DND-41 (cell line): ENCODE measurements at regions not wholly inside any gene's neighbourhood (a gene's known extent, or its start where the extent isn't known, plus 50 kb on each side); places are given as distances from the start of the nearest gene placed in this dataset.

Experiments used
- ATAC-seq: fragments of 200-7000 bp; cut with Tn5 transposase; 3 replicates; pipeline ENCODE4 v1.9.1; 2021; ENCODE audit warnings: low read depth; ENCODE audit not compliant: insufficient read depth
- DNase-seq: peaks from one replicate; pipeline ENCODE4 v3.0.0-alpha.2; 2020
- H2AFZ ChIP-seq: 2 replicates; pipeline ENCODE4 v1.6.0; 2012; ENCODE audit warnings: low read depth, low read length
- H3K27ac ChIP-seq: 2 replicates; pipeline ENCODE4 v1.5.1; 2012; ENCODE audit warnings: low read length, inconsistent platforms
- H3K27me3 ChIP-seq: fragments of 200-600 bp; sonication (generic); 2 replicates; pipeline ENCODE4 v1.6.0; 2012; ENCODE audit warnings: low read length, mild to moderate bottlenecking, inconsistent platforms; ENCODE audit not compliant: insufficient read depth, poor library complexity
- H3K36me3 ChIP-seq: 2 replicates; pipeline ENCODE4 v1.5.1; 2012; ENCODE audit warnings: low read length, inconsistent platforms; ENCODE audit not compliant: insufficient read depth
- H3K4me1 ChIP-seq: 2 replicates; pipeline ENCODE4 v1.5.1; 2012; ENCODE audit warnings: mild to moderate bottlenecking, low read length; ENCODE audit not compliant: insufficient read depth
- H3K4me2 ChIP-seq: 2 replicates; pipeline ENCODE4 v1.6.0; 2012; ENCODE audit warnings: mild to moderate bottlenecking, moderate library complexity, low read length, inconsistent platforms; ENCODE audit not compliant: insufficient read depth
- H3K4me3 ChIP-seq, 2 experiments: fragments of 200-600 bp in 1 of 2; shearing (Covaris generic) in 1 of 2; 2 replicates each; pipeline ENCODE4 v1.5.1; 2012 to 2016; ENCODE audit warnings: inconsistent platforms in 2 of 2, low read length in 2 of 2, mild to moderate bottlenecking in 2 of 2, low read depth in 1 of 2, moderate library complexity in 1 of 2
- H3K79me2 ChIP-seq: 2 replicates; pipeline ENCODE4 v1.6.0; 2012; ENCODE audit warnings: low read length, inconsistent platforms; ENCODE audit not compliant: insufficient read depth
- H3K9ac ChIP-seq: 2 replicates; pipeline ENCODE4 v1.6.0; 2012; ENCODE audit warnings: low read depth, mild to moderate bottlenecking, inconsistent platforms, low read length, moderate library complexity
- H3K9me3 ChIP-seq: 2 replicates; pipeline ENCODE4 v1.5.1; 2012; ENCODE audit warnings: low read length, moderate library complexity, mild to moderate bottlenecking, inconsistent platforms; ENCODE audit not compliant: insufficient read depth, severe bottlenecking
- H4K20me1 ChIP-seq: 2 replicates; pipeline ENCODE4 v1.6.0; 2012; ENCODE audit warnings: low read length; ENCODE audit not compliant: insufficient read depth
- CTCF ChIP-seq: IDR thresholded peaks from 2 replicates; pipeline ENCODE4 v1.5.1; 2012; ENCODE audit warnings: borderline replicate concordance, low read length, moderate library complexity, mild to moderate bottlenecking; ENCODE audit not compliant: poor library complexity, severe bottlenecking; ENCODE audit errors: extremely low read depth
- EZH2 ChIP-seq: IDR thresholded peaks from 3 replicates; pipeline ENCODE4 v1.6.1; 2012; ENCODE audit warnings: borderline replicate concordance, low read depth, mild to moderate bottlenecking, moderate library complexity, low read length, inconsistent platforms; ENCODE audit not compliant: severe bottlenecking

GRCh38 chr13:80168089-80168850 is 172.7 kb downstream of the SPRY2 start:
- Histone ChIP-seq H3K27me3 (no peaks in the 10 kb centered on the region), H3K4me1 (no peaks in the 10 kb centered on the region), H4K20me1 (no peaks in the 10 kb centered on the region), H2AFZ (no peak overlapping the region), H3K36me3 (no peaks in the 10 kb centered on the region), H3K79me2 (no peaks in the 10 kb centered on the region), H3K4me2 (no peak overlapping the region), H3K4me3 (no peak overlapping the region), H3K27ac (no peak overlapping the region), H3K9me3 (no peaks in the 10 kb centered on the region), H3K9ac (no peak overlapping the region)
- DNase-seq: no peak
- TF ChIP-seq CTCF (no peak), EZH2 (no peak)
- no peak for ATAC-seq

- Histone ChIP-seq H3K4me2 (no peak overlapping the region), H2AFZ (no peak overlapping the region), H3K9ac (no peak overlapping the region), H3K27me3 (no peaks in the 10 kb centered on the region), H3K9me3 (no peaks in the 10 kb centered on the region), H3K79me2 (no peaks in the 10 kb centered on the region), H4K20me1 (no peaks in the 10 kb centered on the region), H3K27ac (no peak overlapping the region), H3K4me1 (no peaks in the 10 kb centered on the region), H3K4me3 (no peak overlapping the region), H3K36me3 (no peaks in the 10 kb centered on the region)
- DNase-seq (no peak), ATAC-seq (no peak)
- TF ChIP-seq EZH2: no peak
- TF ChIP-seq CTCF: no peak
These were observed 174.6 kb downstream of the SPRY2 start for GRCh38 chr13:80166352-80166751.

- Histone ChIP-seq H3K4me2 (no peak overlapping the region), H3K27me3 (no peaks in the 10 kb centered on the region), H2AFZ (no peak overlapping the region), H3K9ac (no peak overlapping the region), H3K9me3 (no peaks in the 10 kb centered on the region), H4K20me1 (no peaks in the 10 kb centered on the region), H3K4me1 (no peaks in the 10 kb centered on the region), H3K79me2 (no peaks in the 10 kb centered on the region), H3K36me3 (no peaks in the 10 kb centered on the region), H3K27ac (no peak overlapping the region), H3K4me3 (no peak overlapping the region)
- no peak for ATAC-seq
- TF ChIP-seq CTCF: no peak
- DNase-seq: no peak
These were observed 176.5 kb downstream of the SPRY2 start for GRCh38 chr13:80164462-80164861.

GRCh38 chr13:80161896-80162295 is 179.0 kb downstream of the SPRY2 start:
- no peak overlapping the region for H3K4me2 ChIP-seq
- no peaks in the 10 kb centered on the region for H3K36me3 ChIP-seq
- ATAC-seq (no peak), DNase-seq (no peak)
- no peaks in the 10 kb centered on the region for H3K4me1 ChIP-seq
- no peaks in the 10 kb centered on the region for H3K9me3 ChIP-seq
- no peak overlapping the region for H2AFZ ChIP-seq
- no peaks in the 10 kb centered on the region for H4K20me1 ChIP-seq
- no peaks in the 10 kb centered on the region for H3K27me3 ChIP-seq
- H3K27ac ChIP-seq: no peak overlapping the region
- TF ChIP-seq EZH2 (no peak), CTCF (no peak)
- H3K79me2 ChIP-seq: no peaks in the 10 kb centered on the region
- H3K4me3 ChIP-seq: no peak overlapping the region
- no peak overlapping the region for H3K9ac ChIP-seq
